Frontal cortex (tissue), 3 donors: ENCODE measurements at regions not wholly inside any gene's neighbourhood (a gene's known extent, or its start where the extent isn't known, plus 50 kb on each side); places are given as distances from the start of the nearest gene placed in this dataset.
"Not testable (repeated sequence)": the region's sequence is repeated elsewhere in the genome, so short reads cannot be mapped to it uniquely, and the experiment has no call there.

Experiments used
- DNase-seq, 2 donors: peaks; one replicate each; pipeline ENCODE4 v3.0.0; 2012; ENCODE audit warnings: low spot score in 2 of 2
- FAIRE-seq: peaks from 2 replicates; lab custom pipeline; 2012; peaks lifted over from hg19 to GRCh38; lab: Jason Lieb, UNC
- donor health status: control.
- donor health status: control.
- donor health status: control.

DNA sequence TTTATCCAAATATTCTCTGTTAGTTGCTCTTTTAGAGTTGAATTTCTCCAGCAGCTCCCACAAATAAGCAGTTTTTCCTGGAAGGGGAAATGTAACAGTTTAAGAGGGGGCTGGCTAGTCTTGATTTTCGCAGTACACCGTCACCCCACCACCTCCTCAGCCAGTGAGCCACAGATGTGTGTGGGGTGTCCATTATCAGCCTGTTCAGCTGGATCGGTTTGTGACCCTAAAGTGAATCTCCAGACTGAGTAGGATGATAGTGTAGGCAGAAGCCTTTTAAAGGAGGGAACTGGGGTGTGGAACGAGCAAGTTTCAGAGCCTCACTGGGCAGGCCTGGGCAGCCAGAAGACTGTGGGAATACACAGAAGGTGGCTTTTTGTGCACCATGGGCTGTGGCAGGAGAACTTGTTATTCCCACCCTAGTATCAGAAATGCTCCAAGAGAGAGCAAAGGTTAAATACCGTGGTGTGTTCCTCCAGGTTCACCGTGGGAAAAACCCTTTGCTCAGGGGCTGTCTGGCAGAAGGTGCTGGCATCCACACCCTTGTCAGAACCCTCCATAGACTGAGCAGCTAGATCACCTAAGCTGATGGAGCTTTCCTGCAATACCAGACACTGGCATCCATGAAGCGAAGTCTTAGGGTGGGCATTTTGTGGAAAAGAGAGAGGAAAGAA lies 230.9 kb upstream of the MOCS1 start:
- DNase-seq (no peak), FAIRE-seq (no peak)

DNA sequence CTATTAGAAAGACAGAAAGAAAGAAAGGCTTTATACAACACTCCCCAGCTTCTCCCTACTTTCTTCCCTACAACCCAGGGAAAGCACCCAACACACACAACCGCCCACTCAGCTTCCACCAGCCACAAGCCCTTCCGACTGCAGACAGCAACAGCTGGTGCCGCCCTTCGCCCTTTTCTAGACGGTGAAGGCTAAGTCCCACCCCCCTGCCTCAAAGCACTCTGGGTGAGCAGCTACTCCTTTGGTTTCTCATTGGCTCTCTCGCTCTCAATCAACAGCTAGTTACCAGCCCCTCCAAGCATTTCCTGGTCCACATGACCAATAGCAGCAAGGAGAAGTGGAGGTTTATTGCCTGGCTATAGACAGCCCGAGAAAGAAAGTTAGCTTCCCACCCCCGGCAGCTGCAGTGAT lies 230.1 kb upstream of the MOCS1 start:
- FAIRE-seq (no peak), DNase-seq (peak in 1 of 2 donors; percentile 27)

- DNase-seq (no peak), FAIRE-seq (no peak)
These were observed 229.7 kb upstream of the MOCS1 start for GRCh38 chr6:40163924-40164323.

DNA sequence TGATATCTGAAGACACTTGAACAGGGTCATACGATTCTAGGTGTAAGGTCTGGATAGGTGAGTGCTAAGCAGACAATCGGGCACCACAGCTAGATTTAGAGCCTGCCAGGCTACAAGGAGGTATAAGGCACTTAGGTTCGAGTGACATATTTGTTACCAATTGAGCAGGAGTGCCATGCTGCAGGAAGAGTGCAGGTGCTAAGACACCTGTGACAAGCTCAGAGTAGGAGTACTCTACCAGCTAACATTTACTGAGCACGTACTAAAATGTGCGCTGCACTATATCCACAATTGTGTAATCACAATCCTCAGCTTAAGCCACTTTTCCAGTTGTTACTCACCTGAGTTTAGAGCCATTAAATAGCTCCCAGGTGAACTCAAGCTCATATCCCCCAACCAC lies 227.8 kb upstream of the MOCS1 start:
- FAIRE-seq (no peak), DNase-seq (no peak)

DNA sequence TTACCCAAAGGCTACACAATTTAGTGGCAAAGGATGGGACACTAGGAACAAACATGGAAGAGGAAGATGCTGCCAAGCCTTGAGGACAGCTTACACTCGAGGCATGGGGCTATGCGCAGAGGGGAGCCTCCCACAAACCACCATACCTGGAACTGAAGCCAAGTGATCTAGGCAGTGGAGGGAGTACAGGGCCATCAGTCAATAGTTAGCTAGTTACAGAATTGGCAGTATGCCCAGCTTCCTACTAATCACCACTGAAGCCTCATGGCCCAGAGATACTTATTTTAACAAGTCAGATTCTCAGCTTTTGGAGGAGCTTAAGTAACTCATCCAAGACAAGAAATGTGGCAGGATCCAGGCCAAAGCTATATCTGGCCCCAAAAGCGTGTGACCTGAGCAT lies 226.6 kb upstream of the MOCS1 start:
- FAIRE-seq = no peak
- DNase-seq = no peak

- DNase-seq (no peak), FAIRE-seq (no peak)
These were observed 225.6 kb upstream of the MOCS1 start for GRCh38 chr6:40159865-40160264.

GRCh38 chr6:40152701-40153436 lies 218.6 kb upstream of the MOCS1 start:
- no peak for FAIRE-seq

DNA sequence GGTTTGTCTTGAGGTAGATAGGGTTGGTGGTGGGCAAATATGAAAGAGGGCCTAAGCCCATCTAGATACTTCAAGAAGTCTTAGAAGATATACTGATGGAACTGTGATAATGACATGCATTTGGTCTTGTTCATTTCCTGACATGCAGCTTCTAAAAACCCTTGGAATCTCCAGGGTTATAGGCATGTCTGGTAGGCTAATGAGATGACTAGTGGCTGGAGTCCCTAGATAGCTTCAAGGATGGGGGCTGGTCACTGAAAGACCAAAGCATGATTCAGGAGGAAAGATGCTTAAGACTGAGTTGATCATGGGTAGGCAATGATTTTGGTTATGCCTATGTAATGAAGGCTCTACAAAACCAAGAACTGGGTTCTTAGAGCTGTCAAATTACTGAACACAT lies 217.9 kb upstream of the MOCS1 start:
- no peak for FAIRE-seq

More at GRCh38 chr6:40152701-40153436, 218.6 kb upstream of the MOCS1 start:
- no peak for DNase-seq

DNA sequence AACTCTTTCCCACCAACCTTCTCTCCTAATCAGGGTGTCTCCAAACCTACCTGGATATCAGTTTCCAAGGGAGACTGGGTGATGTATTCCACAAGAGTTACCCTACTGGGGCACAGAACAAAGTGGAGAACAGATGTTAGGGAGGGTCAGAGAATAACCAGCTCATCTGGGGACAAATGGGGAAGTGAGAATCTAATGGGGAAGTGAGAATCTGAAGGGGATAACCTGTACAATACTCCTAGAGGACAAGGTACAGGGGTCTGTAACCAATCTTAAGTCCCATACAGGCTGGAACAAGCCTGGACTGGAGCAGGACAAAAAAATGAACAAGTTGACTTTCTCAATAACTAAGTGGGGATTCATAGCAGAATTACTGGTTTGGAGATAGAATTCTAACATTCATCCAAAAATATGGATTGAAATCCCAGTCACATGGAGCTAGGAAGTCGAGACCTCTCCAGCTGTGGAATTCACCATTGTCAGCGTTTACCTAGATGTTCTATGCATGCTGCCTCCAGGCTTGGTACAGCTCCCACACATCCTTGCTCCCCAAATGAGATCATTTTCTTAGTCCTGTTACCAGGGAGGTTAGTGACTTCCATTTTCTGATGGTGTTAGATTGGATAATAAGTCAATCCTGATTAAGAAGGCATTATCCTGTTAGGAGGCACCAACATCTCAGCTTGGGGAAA lies 214.8 kb upstream of the MOCS1 start:
- DNase-seq = no peak
- FAIRE-seq = no peak

More for the DNA sequence above, 217.9 kb upstream of the MOCS1 start:
- DNase-seq = no peak

- no peak for FAIRE-seq
- no peak for DNase-seq
These were observed 212.6 kb upstream of the MOCS1 start for GRCh38 chr6:40146902-40147301.

GRCh38 chr6:40139447-40139846 lies 205.2 kb upstream of the MOCS1 start:
- DNase-seq (no peak), FAIRE-seq (no peak)

- no peak for FAIRE-seq
- no peak for DNase-seq
These were observed 204.0 kb upstream of the MOCS1 start for GRCh38 chr6:40138273-40138720.

- DNase-seq = no peak
- FAIRE-seq = no peak
These were observed 201.3 kb upstream of the MOCS1 start for GRCh38 chr6:40135491-40136072.

GRCh38 chr6:40133981-40134380 lies 199.7 kb upstream of the MOCS1 start:
- not testable (repeated sequence) for FAIRE-seq, DNase-seq

GRCh38 chr6:40131675-40132074 lies 197.4 kb upstream of the MOCS1 start:
- FAIRE-seq = no peak
- no peak for DNase-seq

DNA sequence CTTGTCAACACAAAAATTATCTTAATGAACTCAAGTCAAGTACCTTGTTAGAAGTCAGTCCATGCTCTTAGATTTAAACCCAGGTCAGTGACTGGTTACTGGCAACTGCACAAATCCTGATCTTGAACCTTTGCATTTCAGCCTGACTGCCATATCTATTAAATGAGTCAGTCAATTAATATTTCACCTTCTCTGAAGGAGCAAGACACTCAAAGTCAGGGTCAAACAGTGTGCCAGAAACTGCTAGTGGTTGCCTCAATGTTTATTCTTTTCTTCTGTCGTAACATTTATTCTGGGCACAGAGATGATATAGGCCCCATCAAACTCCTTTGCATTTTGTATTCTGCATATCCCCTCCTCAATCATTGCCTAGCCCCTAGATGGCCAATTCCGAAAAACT lies 193.9 kb upstream of the MOCS1 start:
- FAIRE-seq = no peak
- DNase-seq = no peak

- FAIRE-seq (no peak), DNase-seq (no peak)
These were observed 191.6 kb upstream of the MOCS1 start for GRCh38 chr6:40125680-40126394.

DNA sequence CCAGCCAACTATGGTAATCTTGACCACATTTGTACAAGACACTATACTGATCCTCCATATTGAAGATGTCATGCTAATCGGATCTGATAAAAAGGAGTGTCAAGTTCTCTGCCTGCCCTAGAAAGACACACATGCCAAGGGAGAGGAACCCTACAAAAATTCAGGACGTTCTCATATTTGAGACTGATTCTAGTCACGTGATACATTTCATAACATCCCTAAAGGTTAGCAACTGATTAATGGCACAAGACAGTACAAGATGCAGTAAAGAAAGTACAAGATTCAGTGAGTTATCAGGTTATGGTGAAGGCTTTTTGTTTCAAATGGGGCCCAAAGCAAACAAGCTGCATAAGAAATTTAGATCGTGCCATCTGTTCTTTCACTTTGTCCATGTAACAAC lies 190.7 kb upstream of the MOCS1 start:
- FAIRE-seq (no peak), DNase-seq (no peak)

GRCh38 chr6:40116832-40117231 lies 182.6 kb upstream of the MOCS1 start:
- FAIRE-seq = no peak

DNA sequence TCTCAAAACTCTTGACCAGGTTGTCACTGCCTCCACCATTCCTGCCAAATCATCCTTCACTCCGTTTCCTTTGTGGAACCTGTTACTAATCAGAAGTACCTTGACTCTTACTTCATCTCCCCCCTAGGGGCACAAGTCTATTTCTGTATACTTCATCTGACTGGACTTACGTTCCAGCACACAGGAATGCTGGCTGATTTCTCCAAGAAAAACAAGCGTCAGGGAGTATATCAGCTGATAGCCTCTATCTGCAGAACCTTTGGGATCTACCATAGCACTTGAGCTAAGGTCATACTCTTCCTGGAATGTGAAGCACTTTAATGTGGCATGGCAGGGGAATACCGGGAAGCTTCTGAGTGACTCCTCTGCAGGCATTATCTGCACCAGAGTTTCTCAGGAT lies 178.1 kb upstream of the MOCS1 start:
- FAIRE-seq (no peak), DNase-seq (no peak)

More at GRCh38 chr6:40116832-40117231, 182.6 kb upstream of the MOCS1 start:
- no peak for DNase-seq
